B cell (primary cell): ENCODE measurements at regions not wholly inside any gene's neighbourhood (a gene's known extent, or its start where the extent isn't known, plus 50 kb on each side); places are given as distances from the start of the nearest gene placed in this dataset.

ENCODE experiments used
- ATAC-seq: fragments of 200-7000 bp; cut with Tn5 transposase; one replicate; pipeline ENCODE4 v1.10.0; 2021; ENCODE audit warnings: low read depth, mild to moderate bottlenecking, moderate number of reproducible peaks, moderate library complexity
- CTCF ChIA-PET: fragments of 350-600 bp; sonication (Branson Sonifier 250); formaldehyde crosslinking; loops from one replicate; lab custom pipeline; 2021; ENCODE audit warnings: antibody characterized with exemption, inconsistent platforms; lab: Charles Lee
- POLR2A ChIA-PET: fragments of 350-600 bp; sonication (Branson Sonifier 250); formaldehyde crosslinking; loops from one replicate; lab custom pipeline; 2021; ENCODE audit warnings: antibody characterized with exemption; lab: Charles Lee
- DNase-seq: peaks from one replicate; pipeline ENCODE4 v3.0.0; 2013
- H2AFZ ChIP-seq: 2 replicates; pipeline ENCODE4 v1.6.1; 2012; ENCODE audit warnings: mild to moderate bottlenecking, low read depth, low read length; ENCODE audit not compliant: insufficient read depth, poor library complexity, severe bottlenecking
- H3K27ac ChIP-seq, 2 donors: 1 replicate in 1 of 2; 2 replicates in 1 of 2; pipeline ENCODE4 v1.5.1; 2012 to 2013; ENCODE audit warnings: low read length in 2 of 2, mild to moderate bottlenecking in 2 of 2, moderate library complexity in 1 of 2
- H3K27me3 ChIP-seq, 4 experiments: fragments of 200-600 bp in 1 of 4; sonication (generic) in 1 of 4; replicated peaks in 1 of 4; 1 replicate in 2 of 4; 2 replicates in 2 of 4; pipeline versions ENCODE4 v1.6.1 to v1.7.0; 2013 to 2016; ENCODE audit warnings: low read length in 3 of 4, mild to moderate bottlenecking in 2 of 4, mixed read lengths in 1 of 4, moderate library complexity in 1 of 4; ENCODE audit not compliant: insufficient read depth in 4 of 4, control insufficient read depth in 3 of 4; ENCODE audit errors: control extremely low read depth in 1 of 4
- H3K36me3 ChIP-seq, 2 experiments: replicated peaks in 1 of 2; 1 replicate in 1 of 2; 2 replicates in 1 of 2; pipeline versions ENCODE4 v1.6.1 to v1.7.1; 2013; ENCODE audit warnings: low read length in 1 of 2; ENCODE audit not compliant: insufficient read depth in 2 of 2, control insufficient read depth in 1 of 2; ENCODE audit errors: control extremely low read depth in 1 of 2, extremely low read depth in 1 of 2
- H3K4me1 ChIP-seq, 2 donors: fragments of 200-600 bp in 1 of 2; sonication (generic) in 1 of 2; 1 replicate in 1 of 2; 2 replicates in 1 of 2; pipeline versions ENCODE4 v1.5.1 to v1.6.1; 2013 to 2017; ENCODE audit warnings: low read length in 2 of 2; ENCODE audit not compliant: control insufficient read depth in 2 of 2, insufficient read depth in 2 of 2
- H3K4me2 ChIP-seq: replicated peaks from 2 replicates; pipeline ENCODE3; 2012; ENCODE audit warnings: mild to moderate bottlenecking, low read depth, low read length; ENCODE audit not compliant: poor library complexity, severe bottlenecking
- H3K4me3 ChIP-seq, 5 experiments: fragments of 200-600 bp in 1 of 5; sonication (generic) in 1 of 5; 1 replicate in 3 of 5; 2 replicates in 2 of 5; pipeline versions ENCODE4 v1.5.1 to v1.7.0; 2011 to 2016; ENCODE audit warnings: low read length in 4 of 5, mild to moderate bottlenecking in 4 of 5, low read depth in 2 of 5, control low read depth in 1 of 5, moderate library complexity in 1 of 5; ENCODE audit not compliant: insufficient read depth in 1 of 5; ENCODE audit errors: control extremely low read depth in 1 of 5, extremely low read depth in 1 of 5
- H3K79me2 ChIP-seq: fragments of 200-600 bp; sonication (generic); one replicate; pipeline ENCODE4 v1.6.0; 2016; ENCODE audit warnings: low read length; ENCODE audit not compliant: control insufficient read depth, insufficient read depth
- H3K9ac ChIP-seq: fragments of 200-600 bp; sonication (generic); 2 replicates; pipeline ENCODE4 v1.6.1; 2017; ENCODE audit warnings: mild to moderate bottlenecking, low read length, moderate library complexity
- H3K9me3 ChIP-seq, 3 donors: one replicate each; pipeline versions ENCODE4 v1.6.1 to v1.7.1; 2013; ENCODE audit warnings: low read length in 2 of 3; ENCODE audit not compliant: control insufficient read depth in 2 of 3, insufficient read depth in 1 of 3; ENCODE audit errors: control extremely low read depth in 1 of 3
- H4K20me1 ChIP-seq: 2 replicates; pipeline ENCODE4 v1.6.0; 2012; ENCODE audit warnings: mild to moderate bottlenecking, low read length; ENCODE audit not compliant: insufficient read depth, control insufficient read depth, poor library complexity, severe bottlenecking
- H3K27ac Mint-ChIP-seq: one replicate; pipeline ENCODE4 v1.8.0; 2021; ENCODE audit warnings: mixed read lengths
- H3K27me3 Mint-ChIP-seq: one replicate; pipeline ENCODE4 v1.8.0; 2021; ENCODE audit warnings: mixed read lengths
- H3K4me1 Mint-ChIP-seq: one replicate; pipeline ENCODE4 v1.8.0; 2021; ENCODE audit warnings: mixed read lengths
- H3K4me3 Mint-ChIP-seq: one replicate; pipeline ENCODE4 v1.8.0; 2021; ENCODE audit warnings: mixed read lengths
- H3K9me3 Mint-ChIP-seq: one replicate; pipeline ENCODE4 v1.8.0; 2022; ENCODE audit warnings: mixed read lengths; ENCODE audit not compliant: insufficient read depth
- EZH2 ChIP-seq: IDR thresholded peaks from 2 replicates; pipeline ENCODE4 v1.6.1; 2012; ENCODE audit warnings: borderline replicate concordance, low read depth, mild to moderate bottlenecking, moderate library complexity, low read length; ENCODE audit not compliant: insufficient read depth, poor library complexity, severe bottlenecking
- WGBS: methylation state at CpG from one replicate; pipeline ENCODE4 v1.1.5; 2013; ENCODE audit warnings: missing lambda C conversion rate; ENCODE audit not compliant: insufficient coverage; 5-methylcytosine and 5-hydroxymethylcytosine counted together
- intact Hi-C: fragments of 100-400 bp; cut with micrococcal nuclease; formaldehyde crosslinking; loops from one replicate; pipeline ENCODE4 v1.10.0; 2022
- TF ChIP-seq, protein P1 (sequence below): fragments of 200-600 bp; IDR thresholded peaks from one replicate; pipeline ENCODE4 v1.8.0; 2022; ENCODE audit warnings: antibody characterized with exemption, mild to moderate bottlenecking

DNA sequence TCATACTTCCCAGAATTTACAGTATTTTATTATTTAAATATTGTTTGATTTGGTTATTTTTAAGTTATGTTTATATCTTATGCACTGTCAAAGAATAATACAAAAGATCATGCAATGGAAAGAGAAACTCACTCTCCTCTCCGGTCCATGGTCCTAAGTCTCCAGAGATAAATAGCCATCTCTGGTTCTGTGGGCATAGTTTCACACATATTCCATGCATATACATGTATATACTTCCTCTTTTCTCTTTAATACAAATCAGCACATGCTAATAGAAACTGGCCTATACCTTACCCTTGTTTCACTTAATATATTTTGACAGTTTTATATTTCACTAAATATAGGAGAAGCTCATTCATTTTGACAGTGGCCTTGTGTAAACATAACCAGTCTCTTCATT is 901.7 kb upstream of the CITED2 start:
- CTCF ChIA-PET = no interaction called here
- Mint-ChIP-seq H3K4me3 (no peak overlapping the region), H3K27ac (no peak overlapping the region), H3K4me1 (peaks cover 6% of the 10 kb centered on the region), H3K27me3 (no peaks in the 10 kb centered on the region), H3K9me3 (no peaks in the 10 kb centered on the region)
- Histone ChIP-seq H3K27me3 (no peaks in the 10 kb centered on the region), H3K79me2 (no peaks in the 10 kb centered on the region), H3K36me3 (no peaks in the 10 kb centered on the region), H3K4me3 (no peak overlapping the region), H3K27ac (no peak overlapping the region), H3K9me3 (no peaks in the 10 kb centered on the region), H3K4me2 (no peak overlapping the region), H2AFZ (no peak overlapping the region), H3K4me1 (peaks cover 5 to 6% of the 10 kb centered on the region in 2 donors), H4K20me1 (no peaks in the 10 kb centered on the region), H3K9ac (no peak overlapping the region)
- TF ChIP-seq, protein P1, sequence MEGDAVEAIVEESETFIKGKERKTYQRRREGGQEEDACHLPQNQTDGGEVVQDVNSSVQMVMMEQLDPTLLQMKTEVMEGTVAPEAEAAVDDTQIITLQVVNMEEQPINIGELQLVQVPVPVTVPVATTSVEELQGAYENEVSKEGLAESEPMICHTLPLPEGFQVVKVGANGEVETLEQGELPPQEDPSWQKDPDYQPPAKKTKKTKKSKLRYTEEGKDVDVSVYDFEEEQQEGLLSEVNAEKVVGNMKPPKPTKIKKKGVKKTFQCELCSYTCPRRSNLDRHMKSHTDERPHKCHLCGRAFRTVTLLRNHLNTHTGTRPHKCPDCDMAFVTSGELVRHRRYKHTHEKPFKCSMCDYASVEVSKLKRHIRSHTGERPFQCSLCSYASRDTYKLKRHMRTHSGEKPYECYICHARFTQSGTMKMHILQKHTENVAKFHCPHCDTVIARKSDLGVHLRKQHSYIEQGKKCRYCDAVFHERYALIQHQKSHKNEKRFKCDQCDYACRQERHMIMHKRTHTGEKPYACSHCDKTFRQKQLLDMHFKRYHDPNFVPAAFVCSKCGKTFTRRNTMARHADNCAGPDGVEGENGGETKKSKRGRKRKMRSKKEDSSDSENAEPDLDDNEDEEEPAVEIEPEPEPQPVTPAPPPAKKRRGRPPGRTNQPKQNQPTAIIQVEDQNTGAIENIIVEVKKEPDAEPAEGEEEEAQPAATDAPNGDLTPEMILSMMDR = no peak
- no peak for TF ChIP-seq EZH2
- no peak for DNase-seq
- no peak for ATAC-seq
- WGBS = 100% methylated on average over 1 of the region's 1 CpG
- intact Hi-C loops = no loop called here
- POLR2A ChIA-PET = no interaction called here

DNA sequence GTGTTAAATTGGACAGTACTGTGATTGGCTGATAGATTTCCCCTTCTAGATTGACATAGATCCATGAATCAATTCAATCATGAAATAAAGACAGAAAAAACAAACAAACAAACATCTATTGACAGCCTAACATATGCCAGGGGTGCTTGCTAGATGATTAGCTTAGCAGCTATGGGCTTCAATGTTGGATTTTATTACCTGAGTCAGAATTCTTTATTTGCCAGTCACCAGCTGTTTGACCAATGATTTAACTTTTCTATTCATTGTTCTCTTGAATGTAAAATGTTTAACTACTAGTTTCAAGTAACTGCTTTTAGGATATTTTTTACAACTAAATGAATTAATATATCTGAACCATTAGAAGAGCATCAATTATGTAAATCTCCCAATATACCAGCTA is 901.3 kb upstream of the CITED2 start:
- ChIA-PET POLR2A (no interaction called here), CTCF (no interaction called here)
- ATAC-seq (no peak), DNase-seq (no peak)
- no peaks in the 10 kb centered on the region for H4K20me1 ChIP-seq
- no peak overlapping the region for H2AFZ ChIP-seq
- TF ChIP-seq, protein P1 = no peak
- TF ChIP-seq EZH2 = no peak
- H3K27me3 ChIP-seq = no peaks in the 10 kb centered on the region
- H3K27ac ChIP-seq = no peak overlapping the region
- H3K79me2 ChIP-seq = no peaks in the 10 kb centered on the region
- no peak overlapping the region for H3K4me2 ChIP-seq
- no peaks in the 10 kb centered on the region for H3K27me3 Mint-ChIP-seq
- intact Hi-C loops = no loop called here
- H3K27ac Mint-ChIP-seq = no peak overlapping the region
- H3K9me3 ChIP-seq = no peaks in the 10 kb centered on the region
- peaks cover 9% of the 10 kb centered on the region for H3K4me1 Mint-ChIP-seq
- H3K4me3 Mint-ChIP-seq = no peak overlapping the region
- H3K4me3 ChIP-seq = no peak overlapping the region
- H3K4me1 ChIP-seq = peaks cover 5 to 6% of the 10 kb centered on the region in 2 donors
- no peak overlapping the region for H3K9ac ChIP-seq
- no peaks in the 10 kb centered on the region for H3K9me3 Mint-ChIP-seq
- no peaks in the 10 kb centered on the region for H3K36me3 ChIP-seq
